PFSK-1 (cell line): ENCODE measurements at regions not wholly inside any gene's neighbourhood (a gene's known extent, or its start where the extent isn't known, plus 50 kb on each side); places are given as distances from the start of the nearest gene placed in this dataset.

Source experiments
- FOXP2 ChIP-seq: optimal IDR thresholded peaks from 2 replicates; pipeline ENCODE3; 2011; ENCODE audit warnings: borderline replicate concordance, control low read depth, inconsistent platforms; ENCODE audit not compliant: insufficient read depth; ENCODE audit errors: extremely low read length, extremely low read depth
- POLR2AphosphoS5 ChIP-seq: IDR thresholded peaks from 2 replicates; pipeline ENCODE4 v1.6.1; 2012; ENCODE audit warnings: low read depth, mild to moderate bottlenecking, control low read depth, low read length, moderate library complexity
- SIN3A ChIP-seq: IDR thresholded peaks from 2 replicates; pipeline ENCODE4 v1.6.1; 2012; ENCODE audit warnings: mild to moderate bottlenecking, low read length, moderate library complexity, borderline replicate concordance; ENCODE audit not compliant: insufficient read depth
- TAF1 ChIP-seq: IDR thresholded peaks from 2 replicates; pipeline ENCODE4 v1.6.1; 2012; ENCODE audit warnings: low read length, control low read depth, borderline replicate concordance; ENCODE audit not compliant: insufficient read depth
- TF ChIP-seq, protein P1 (sequence below), 2 experiments: IDR thresholded peaks; 2 replicates each; pipeline versions ENCODE4 v1.6.1 to v1.8.0; 2011 to 2012; ENCODE audit warnings: low read depth in 2 of 2, low read length in 2 of 2, control low read depth in 1 of 2, inconsistent platforms in 1 of 2, mild to moderate bottlenecking in 1 of 2, moderate library complexity in 1 of 2; ENCODE audit not compliant: insufficient read depth in 1 of 2

DNA sequence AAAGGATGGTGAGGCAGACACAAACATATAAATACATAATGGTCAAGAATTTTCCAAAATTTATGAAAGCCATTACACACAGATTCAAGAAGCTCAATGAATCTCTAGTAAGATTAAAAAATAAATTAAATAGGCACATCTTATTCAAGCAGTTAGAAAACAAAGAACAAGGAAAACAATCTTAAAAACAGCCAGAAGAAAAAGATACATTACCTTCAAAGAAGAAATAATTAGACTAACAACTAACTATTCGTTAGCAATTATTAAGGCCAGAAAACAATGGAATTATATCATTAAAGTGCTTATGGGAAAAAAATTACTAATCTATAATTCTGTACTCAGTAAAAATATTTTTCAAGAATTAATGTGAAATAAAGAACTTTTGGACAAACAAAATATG, 593.1 kb downstream of the EBF1 start:
- TF ChIP-seq FOXP2 (no peak), POLR2AphosphoS5 (no peak), SIN3A (no peak), TAF1 (no peak)
- TF ChIP-seq, protein P1, sequence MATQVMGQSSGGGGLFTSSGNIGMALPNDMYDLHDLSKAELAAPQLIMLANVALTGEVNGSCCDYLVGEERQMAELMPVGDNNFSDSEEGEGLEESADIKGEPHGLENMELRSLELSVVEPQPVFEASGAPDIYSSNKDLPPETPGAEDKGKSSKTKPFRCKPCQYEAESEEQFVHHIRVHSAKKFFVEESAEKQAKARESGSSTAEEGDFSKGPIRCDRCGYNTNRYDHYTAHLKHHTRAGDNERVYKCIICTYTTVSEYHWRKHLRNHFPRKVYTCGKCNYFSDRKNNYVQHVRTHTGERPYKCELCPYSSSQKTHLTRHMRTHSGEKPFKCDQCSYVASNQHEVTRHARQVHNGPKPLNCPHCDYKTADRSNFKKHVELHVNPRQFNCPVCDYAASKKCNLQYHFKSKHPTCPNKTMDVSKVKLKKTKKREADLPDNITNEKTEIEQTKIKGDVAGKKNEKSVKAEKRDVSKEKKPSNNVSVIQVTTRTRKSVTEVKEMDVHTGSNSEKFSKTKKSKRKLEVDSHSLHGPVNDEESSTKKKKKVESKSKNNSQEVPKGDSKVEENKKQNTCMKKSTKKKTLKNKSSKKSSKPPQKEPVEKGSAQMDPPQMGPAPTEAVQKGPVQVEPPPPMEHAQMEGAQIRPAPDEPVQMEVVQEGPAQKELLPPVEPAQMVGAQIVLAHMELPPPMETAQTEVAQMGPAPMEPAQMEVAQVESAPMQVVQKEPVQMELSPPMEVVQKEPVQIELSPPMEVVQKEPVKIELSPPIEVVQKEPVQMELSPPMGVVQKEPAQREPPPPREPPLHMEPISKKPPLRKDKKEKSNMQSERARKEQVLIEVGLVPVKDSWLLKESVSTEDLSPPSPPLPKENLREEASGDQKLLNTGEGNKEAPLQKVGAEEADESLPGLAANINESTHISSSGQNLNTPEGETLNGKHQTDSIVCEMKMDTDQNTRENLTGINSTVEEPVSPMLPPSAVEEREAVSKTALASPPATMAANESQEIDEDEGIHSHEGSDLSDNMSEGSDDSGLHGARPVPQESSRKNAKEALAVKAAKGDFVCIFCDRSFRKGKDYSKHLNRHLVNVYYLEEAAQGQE (IDR thresholded peaks at IDR 0.05; ENCODE audit: insufficient read depth in 1 of 2, low read depth in 2 of 2, low read length in 2 of 2), result no peak

DNA sequence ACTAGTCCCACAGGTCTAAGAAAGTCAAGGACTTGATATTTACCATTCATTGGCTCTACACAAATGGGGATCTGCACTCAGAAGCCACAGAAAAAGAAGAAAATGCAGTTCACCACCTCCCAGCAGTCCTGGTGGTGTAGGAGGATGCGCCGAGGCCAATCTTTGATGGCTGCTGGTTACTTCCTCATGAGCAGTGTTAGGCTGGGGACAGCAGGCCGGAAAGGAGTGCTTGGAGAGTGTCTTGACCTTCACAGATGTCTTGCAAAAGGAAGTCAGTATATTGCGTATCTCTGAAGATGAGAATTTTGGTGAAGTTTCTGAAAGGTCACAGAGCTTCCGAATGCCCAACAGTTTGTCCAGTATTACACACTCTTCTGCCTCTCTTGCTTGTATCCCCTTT, 597.0 kb downstream of the EBF1 start:
- TF ChIP-seq, protein P1 (IDR thresholded peaks at IDR 0.05; ENCODE audit: insufficient read depth in 1 of 2, low read depth in 2 of 2, low read length in 2 of 2), result no peak
- TF ChIP-seq TAF1, result no peak
- no peak for TF ChIP-seq POLR2AphosphoS5
- TF ChIP-seq FOXP2, result no peak
- TF ChIP-seq SIN3A, result no peak

DNA sequence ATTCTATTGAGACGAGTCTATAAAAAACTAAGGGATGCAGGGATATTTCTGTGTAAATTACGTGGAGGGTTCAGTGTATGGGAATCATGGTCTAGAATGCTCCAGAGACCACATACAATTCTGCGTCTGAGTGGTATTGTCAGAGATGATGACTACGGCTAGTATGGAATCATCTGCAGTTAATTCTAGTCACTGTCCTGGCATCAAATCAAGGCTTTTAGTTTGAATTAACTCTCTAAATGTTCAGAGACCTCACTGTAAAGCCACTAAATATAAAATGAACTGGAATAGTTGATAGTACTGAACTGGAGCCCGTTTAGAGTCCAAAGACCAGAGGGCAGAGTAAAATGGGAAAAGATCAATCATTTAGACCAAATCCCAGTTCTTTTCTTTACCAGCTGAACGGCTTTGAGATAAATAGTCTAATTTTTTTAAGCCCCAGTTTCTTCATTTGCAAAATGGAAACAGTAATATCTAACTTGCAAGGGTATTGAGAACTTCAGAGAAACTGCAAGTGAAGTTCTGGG, 599.8 kb downstream of the EBF1 start:
- TF ChIP-seq SIN3A, result no peak
- TF ChIP-seq TAF1, result no peak
- TF ChIP-seq POLR2AphosphoS5, result no peak
- TF ChIP-seq FOXP2, result no peak
- TF ChIP-seq, protein P1 (IDR thresholded peaks at IDR 0.05; ENCODE audit: insufficient read depth in 1 of 2, low read depth in 2 of 2, low read length in 2 of 2), result no peak

DNA sequence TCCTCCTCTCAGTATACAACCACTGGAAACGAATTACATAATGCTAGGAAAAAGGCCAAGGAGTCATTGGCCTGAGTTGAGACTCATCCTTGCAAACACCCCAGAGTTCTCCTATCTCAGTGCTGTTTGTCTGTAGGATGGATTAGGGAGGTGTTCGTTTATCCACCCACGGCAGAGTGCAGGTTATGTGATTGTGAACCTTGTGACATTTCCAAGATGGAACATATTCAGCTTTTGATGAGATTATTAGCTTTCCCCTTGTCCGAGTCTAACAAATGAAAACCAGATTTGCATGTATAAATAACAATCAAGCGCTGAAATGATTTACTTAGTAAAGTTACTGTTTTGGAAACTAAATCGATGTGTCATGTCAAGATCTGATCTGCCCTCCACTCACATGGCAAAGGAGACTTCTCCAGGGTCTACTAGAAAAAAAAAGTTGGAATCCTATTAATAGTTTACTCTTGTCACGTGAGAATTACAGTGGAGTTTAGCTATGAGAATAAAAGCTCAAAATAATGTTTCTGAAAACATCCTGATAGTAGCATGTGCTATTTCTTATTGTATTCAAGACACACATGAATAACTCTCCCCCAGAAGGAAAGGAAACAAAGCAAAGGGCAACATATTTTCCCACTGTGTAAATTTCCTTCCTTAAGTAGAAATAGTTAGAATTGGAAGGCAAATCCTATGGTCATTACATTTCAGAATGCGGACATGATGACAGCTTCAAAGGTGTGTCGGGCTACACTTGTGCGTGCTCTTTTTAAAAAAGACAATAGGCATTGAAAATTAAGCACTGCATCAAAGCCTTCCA, 600.4 kb downstream of the EBF1 start:
- no peak for TF ChIP-seq TAF1
- TF ChIP-seq POLR2AphosphoS5, result no peak
- TF ChIP-seq, protein P1 (IDR thresholded peaks at IDR 0.05; ENCODE audit: insufficient read depth in 1 of 2, low read depth in 2 of 2, low read length in 2 of 2), result no peak
- TF ChIP-seq SIN3A, result no peak
- no peak for TF ChIP-seq FOXP2
